ENCODE measurements at regions not wholly inside any gene's neighbourhood (a gene's known extent, or its start where the extent isn't known, plus 50 kb on each side); places are given as distances from the start of the nearest gene placed in this dataset.
A peak's percentile ranks its signal among the peaks of the same experiment; 100 is the strongest.

GRCh38 chr5:67416133-67416937 lies 219.7 kb upstream of the CD180 start:
- H3K27me3 Mint-ChIP-seq (ENCODE audit: low read depth): peaks cover 7% of the 10 kb centered on the region
- H3K23me2 ChIP-seq (ENCODE audit: insufficient read length, low read depth, low read length, poor library complexity, severe bottlenecking): no peaks in the 10 kb centered on the region
- no peak overlapping the region for H2BK5ac ChIP-seq (ENCODE audit: insufficient read length, low read length)
- no peaks in the 10 kb centered on the region for H3K9me3 ChIP-seq (ENCODE audit: control insufficient read depth, low read depth, low read length)
- no peak overlapping the region for H4K5ac ChIP-seq (ENCODE audit: insufficient read length, low read depth, low read length)
- H2BK20ac ChIP-seq (ENCODE audit: low read depth, low read length, poor library complexity, severe bottlenecking): no peak overlapping the region
- no peak overlapping the region for H2BK15ac ChIP-seq (ENCODE audit: low read depth, low read length)
- no peak overlapping the region for H2BK12ac ChIP-seq (ENCODE audit: insufficient read length, low read depth, low read length)
- no peak overlapping the region for H2AK5ac ChIP-seq (ENCODE audit: insufficient read length, low read length)
- DNase-seq: peak; percentile 26
- H3K27ac Mint-ChIP-seq: peak overlapping the region in 2 of 3 experiments; percentile 27 to 91; a peak in 3 of 7 replicates
- no peak overlapping the region for H3K14ac ChIP-seq (ENCODE audit: insufficient read depth, low read length)
- no peak overlapping the region for H3K18ac ChIP-seq (ENCODE audit: insufficient read length, low read depth, low read length)
- H3K4me2 ChIP-seq (ENCODE audit: insufficient read depth, insufficient read length, low read length): no peak overlapping the region
- peaks cover 12% of the 10 kb centered on the region for H3K4me1 ChIP-seq (ENCODE audit: insufficient read depth, low read length)
- H3K79me2 ChIP-seq (ENCODE audit: insufficient read depth, low read length): no peaks in the 10 kb centered on the region
- no peaks in the 10 kb centered on the region; a peak in 3 of 5 replicates for H3K9me3 Mint-ChIP-seq
- H2BK120ac ChIP-seq (ENCODE audit: low read depth, low read length, poor library complexity, severe bottlenecking): no peak overlapping the region
- H3K56ac ChIP-seq (ENCODE audit: insufficient read length, low read depth, low read length): no peak overlapping the region
- no peaks in the 10 kb centered on the region for H3K79me1 ChIP-seq (ENCODE audit: insufficient read depth, low read depth, low read length, poor library complexity, severe bottlenecking)
- H3K27ac ChIP-seq (ENCODE audit: insufficient read length, low read depth, low read length): no peak overlapping the region
- no peak overlapping the region for H3T11ph ChIP-seq (ENCODE audit: low read length)
- no peaks in the 10 kb centered on the region; a peak in 1 of 7 replicates for H3K36me3 Mint-ChIP-seq (ENCODE audit: insufficient read depth in 1 of 3, low read depth in 3 of 3)
- no peaks in the 10 kb centered on the region for H4K20me1 ChIP-seq (ENCODE audit: control insufficient read depth, insufficient read depth, insufficient read length)
- H3K9ac ChIP-seq (ENCODE audit: extremely low read depth, insufficient read length, low read length): no peak overlapping the region
- no peak for TF ChIP-seq CTCF (conservative IDR thresholded peaks at IDR 0.05)
- no peaks in the 10 kb centered on the region for H3K27me3 ChIP-seq (ENCODE audit: insufficient read depth, low read length)
- H3K23ac ChIP-seq (ENCODE audit: insufficient read length, low read depth, low read length): no peak overlapping the region
- no peak overlapping the region for H4K8ac ChIP-seq (replicated peaks; ENCODE audit: insufficient read length, low read depth, low read length)
- no peak overlapping the region; a peak in 1 of 5 replicates for H3K4me3 Mint-ChIP-seq
- peaks cover 42 to 43% of the 10 kb centered on the region in 2 experiments for H3K4me1 Mint-ChIP-seq
- H4K91ac ChIP-seq (ENCODE audit: insufficient read length, low read depth, low read length): no peak overlapping the region
- no CpG with 5 or more reads among the region's 1 CpG for WGBS (ENCODE audit: extremely low coverage, insufficient read length, low lambda C conversion rate)
- H2AFZ ChIP-seq (ENCODE audit: low read length): no peak overlapping the region
- no peak overlapping the region for H3K4ac ChIP-seq (ENCODE audit: low read depth, low read length)
